ENCODE measurements at regions not wholly inside any gene's neighbourhood (a gene's known extent, or its start where the extent isn't known, plus 50 kb on each side); places are given as distances from the start of the nearest gene placed in this dataset.

DNA sequence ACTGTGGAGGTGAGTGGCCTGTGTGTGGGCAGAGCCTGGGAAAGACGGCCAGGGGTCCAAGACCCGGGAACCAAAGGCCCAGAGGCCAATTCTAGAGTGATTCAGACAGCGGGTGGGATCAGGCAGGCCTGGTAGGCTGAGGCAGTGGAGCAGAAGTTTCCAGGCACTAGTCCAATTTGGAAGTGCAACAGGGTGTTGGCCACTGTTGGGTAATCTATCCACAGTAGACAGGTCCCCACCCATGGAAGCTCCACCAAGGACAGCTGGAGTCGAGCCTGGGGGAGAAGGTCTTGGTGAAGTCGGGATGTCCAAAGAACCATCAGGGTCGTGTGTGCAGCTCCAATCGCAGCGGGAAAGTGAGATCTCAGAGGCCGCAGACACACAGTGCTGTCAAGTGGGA lies 125.8 kb upstream of the COPS8 start:
- H3K9me3 ChIP-seq (ENCODE audit: control insufficient read depth in 2 of 2, insufficient read depth in 1 of 2, low read depth in 1 of 2, low read length in 1 of 2): peaks cover 0 to 7% of the 10 kb centered on the region in 2 donors

GRCh38 chr2:236960531-236960930 lies 125.2 kb upstream of the COPS8 start:
- FAIRE-seq: no peak
- no peaks in the 10 kb centered on the region for H3K36me3 ChIP-seq (ENCODE audit: control insufficient read depth in 3 of 3, insufficient read depth in 2 of 3, low read depth in 1 of 3, low read length in 3 of 3)
- H3K27me3 ChIP-seq (ENCODE audit: control insufficient read depth in 3 of 3, insufficient read depth in 3 of 3, low read length in 3 of 3): no peaks in the 10 kb centered on the region
- H3K9me3 ChIP-seq (ENCODE audit: control insufficient read depth in 2 of 2, insufficient read depth in 1 of 2, low read depth in 1 of 2, low read length in 1 of 2): peaks cover 0 to under 1% of the 10 kb centered on the region in 2 donors
- no peak for DNase-seq
- H3K4me1 ChIP-seq (ENCODE audit: control insufficient read depth in 3 of 3, insufficient read depth in 2 of 3, low read depth in 1 of 3, low read length in 2 of 3): peaks cover 0 to 12% (median 0%) of the 10 kb centered on the region in 3 donors
- 92 to 96% (median 96%) methylated on average over 14 of the region's 14 CpGs for WGBS, 3 donors
- no peak overlapping the region for H3K27ac ChIP-seq (ENCODE audit: low read depth in 1 of 3, low read length in 2 of 3)
- no peak overlapping the region for H3K4me3 ChIP-seq (ENCODE audit: low read depth in 1 of 3, low read length in 3 of 3)

More for the DNA sequence above, 125.8 kb upstream of the COPS8 start:
- H3K27me3 ChIP-seq (ENCODE audit: control insufficient read depth in 3 of 3, insufficient read depth in 3 of 3, low read length in 3 of 3): no peaks in the 10 kb centered on the region
- H3K27ac ChIP-seq (ENCODE audit: low read depth in 1 of 3, low read length in 2 of 3): no peak overlapping the region
- no peak overlapping the region for H3K4me3 ChIP-seq (ENCODE audit: low read depth in 1 of 3, low read length in 3 of 3)
- 78 to 91% (median 79%) methylated on average over 9 of the region's 9 CpGs for WGBS, 3 donors
- peaks cover 0 to 12% (median 0%) of the 10 kb centered on the region in 3 donors for H3K4me1 ChIP-seq (ENCODE audit: control insufficient read depth in 3 of 3, insufficient read depth in 2 of 3, low read depth in 1 of 3, low read length in 2 of 3)
- DNase-seq: no peak
- no peaks in the 10 kb centered on the region for H3K36me3 ChIP-seq (ENCODE audit: control insufficient read depth in 3 of 3, insufficient read depth in 2 of 3, low read depth in 1 of 3, low read length in 3 of 3)
- no peak for FAIRE-seq

GRCh38 chr2:236962816-236963215 lies 122.9 kb upstream of the COPS8 start:
- peaks cover 0 to 12% (median 4%) of the 10 kb centered on the region in 3 donors for H3K4me1 ChIP-seq (ENCODE audit: control insufficient read depth in 3 of 3, insufficient read depth in 2 of 3, low read depth in 1 of 3, low read length in 2 of 3)
- H3K4me3 ChIP-seq (ENCODE audit: low read depth in 1 of 3, low read length in 3 of 3): no peak overlapping the region
- DNase-seq (no peak), FAIRE-seq (no peak)
- peaks cover 0 to 2% of the 10 kb centered on the region in 2 donors for H3K9me3 ChIP-seq (ENCODE audit: control insufficient read depth in 2 of 2, insufficient read depth in 1 of 2, low read depth in 1 of 2, low read length in 1 of 2)
- no peak overlapping the region for H3K27ac ChIP-seq (ENCODE audit: low read depth in 1 of 3, low read length in 2 of 3)
- WGBS, 3 donors: 82 to 92% (median 91%) methylated on average over 4 of the region's 4 CpGs
- H3K27me3 ChIP-seq (ENCODE audit: control insufficient read depth in 3 of 3, insufficient read depth in 3 of 3, low read length in 3 of 3): no peaks in the 10 kb centered on the region
- H3K36me3 ChIP-seq (ENCODE audit: control insufficient read depth in 3 of 3, insufficient read depth in 2 of 3, low read depth in 1 of 3, low read length in 3 of 3): no peaks in the 10 kb centered on the region

GRCh38 chr2:236963631-236964182 lies 122.0 kb upstream of the COPS8 start:
- DNase-seq (no peak), FAIRE-seq (no peak)
- Histone ChIP-seq H3K9me3 (ENCODE audit: control insufficient read depth in 2 of 2, insufficient read depth in 1 of 2, low read depth in 1 of 2, low read length in 1 of 2) (peaks cover 0 to 2% of the 10 kb centered on the region in 2 donors), H3K4me3 (ENCODE audit: low read depth in 1 of 3, low read length in 3 of 3) (no peak overlapping the region), H3K27me3 (ENCODE audit: control insufficient read depth in 3 of 3, insufficient read depth in 3 of 3, low read length in 3 of 3) (no peaks in the 10 kb centered on the region), H3K4me1 (ENCODE audit: control insufficient read depth in 3 of 3, insufficient read depth in 2 of 3, low read depth in 1 of 3, low read length in 2 of 3) (peaks cover 4 to 19% (median 9%) of the 10 kb centered on the region in 3 donors), H3K36me3 (ENCODE audit: control insufficient read depth in 3 of 3, insufficient read depth in 2 of 3, low read depth in 1 of 3, low read length in 3 of 3) (no peaks in the 10 kb centered on the region), H3K27ac (ENCODE audit: low read depth in 1 of 3, low read length in 2 of 3) (no peak overlapping the region)
- 83 to 87% (median 85%) methylated on average over 7 of the region's 7 CpGs for WGBS, 3 donors

DNA sequence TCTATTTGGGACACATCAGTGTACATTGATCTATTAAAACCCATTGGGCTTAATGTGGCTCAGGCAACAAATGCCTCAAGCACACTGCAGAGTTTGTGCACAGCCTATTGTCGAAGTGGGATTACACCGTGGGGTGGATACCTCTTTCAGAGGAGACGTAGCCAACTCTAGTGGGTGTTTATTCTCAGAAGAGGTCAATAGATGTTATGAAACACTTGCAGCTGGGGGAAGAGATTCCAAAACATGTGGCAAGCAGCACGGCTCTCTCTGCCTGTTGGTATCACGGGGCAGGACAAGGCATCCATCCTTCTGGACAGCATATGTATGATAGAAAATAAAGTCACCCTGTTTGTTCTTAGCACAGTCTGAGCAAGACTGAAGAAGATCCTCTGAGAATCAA lies 121.4 kb upstream of the COPS8 start:
- Histone ChIP-seq H3K9me3 (ENCODE audit: control insufficient read depth in 2 of 2, insufficient read depth in 1 of 2, low read depth in 1 of 2, low read length in 1 of 2) (peaks cover 0 to 2% of the 10 kb centered on the region in 2 donors), H3K36me3 (ENCODE audit: control insufficient read depth in 3 of 3, insufficient read depth in 2 of 3, low read depth in 1 of 3, low read length in 3 of 3) (no peaks in the 10 kb centered on the region), H3K27ac (ENCODE audit: low read depth in 1 of 3, low read length in 2 of 3) (no peak overlapping the region), H3K4me1 (ENCODE audit: control insufficient read depth in 3 of 3, insufficient read depth in 2 of 3, low read depth in 1 of 3, low read length in 2 of 3) (peaks cover 4 to 25% (median 13%) of the 10 kb centered on the region in 3 donors), H3K27me3 (ENCODE audit: control insufficient read depth in 3 of 3, insufficient read depth in 3 of 3, low read length in 3 of 3) (no peaks in the 10 kb centered on the region), H3K4me3 (ENCODE audit: low read depth in 1 of 3, low read length in 3 of 3) (no peak overlapping the region)
- DNase-seq (no peak), FAIRE-seq (no peak)
- 74 to 91% (median 82%) methylated on average over 5 of the region's 5 CpGs for WGBS, 3 donors

- FAIRE-seq: no peak
These were observed 120.5 kb upstream of the COPS8 start for GRCh38 chr2:236965021-236965840.

GRCh38 chr2:236965841-236966096 lies 119.9 kb upstream of the COPS8 start:
- Histone ChIP-seq H3K9me3 (ENCODE audit: control insufficient read depth in 2 of 2, insufficient read depth in 1 of 2, low read depth in 1 of 2, low read length in 1 of 2) (peaks cover 0 to 2% of the 10 kb centered on the region in 2 donors), H3K4me1 (ENCODE audit: control insufficient read depth in 3 of 3, insufficient read depth in 2 of 3, low read depth in 1 of 3, low read length in 2 of 3) (peaks cover 4 to 39% (median 19%) of the 10 kb centered on the region in 3 donors), H3K27ac (ENCODE audit: low read depth in 1 of 3, low read length in 2 of 3) (no peak overlapping the region), H3K4me3 (ENCODE audit: low read depth in 1 of 3, low read length in 3 of 3) (no peak overlapping the region), H3K27me3 (ENCODE audit: control insufficient read depth in 3 of 3, insufficient read depth in 3 of 3, low read length in 3 of 3) (no peaks in the 10 kb centered on the region), H3K36me3 (ENCODE audit: control insufficient read depth in 3 of 3, insufficient read depth in 2 of 3, low read depth in 1 of 3, low read length in 3 of 3) (no peaks in the 10 kb centered on the region)
- 54 to 100% (median 96%) methylated on average over 1 of the region's 1 CpG for WGBS, 3 donors
- FAIRE-seq (no peak), DNase-seq (no peak)

More at GRCh38 chr2:236965021-236965840, 120.5 kb upstream of the COPS8 start:
- H3K4me1 ChIP-seq (ENCODE audit: control insufficient read depth in 3 of 3, insufficient read depth in 2 of 3, low read depth in 1 of 3, low read length in 2 of 3): peaks cover 4 to 34% (median 19%) of the 10 kb centered on the region in 3 donors
- H3K27me3 ChIP-seq (ENCODE audit: control insufficient read depth in 3 of 3, insufficient read depth in 3 of 3, low read length in 3 of 3): no peaks in the 10 kb centered on the region
- H3K36me3 ChIP-seq (ENCODE audit: control insufficient read depth in 3 of 3, insufficient read depth in 2 of 3, low read depth in 1 of 3, low read length in 3 of 3): no peaks in the 10 kb centered on the region
- no peak for DNase-seq
- 84 to 92% (median 90%) methylated on average over 13 of the region's 13 CpGs for WGBS, 3 donors
- H3K27ac ChIP-seq (ENCODE audit: low read depth in 1 of 3, low read length in 2 of 3): no peak overlapping the region
- no peak overlapping the region for H3K4me3 ChIP-seq (ENCODE audit: low read depth in 1 of 3, low read length in 3 of 3)
- peaks cover 0 to 2% of the 10 kb centered on the region in 2 donors for H3K9me3 ChIP-seq (ENCODE audit: control insufficient read depth in 2 of 2, insufficient read depth in 1 of 2, low read depth in 1 of 2, low read length in 1 of 2)

GRCh38 chr2:236967499-236967783 lies 118.2 kb upstream of the COPS8 start:
- no peaks in the 10 kb centered on the region for H3K36me3 ChIP-seq (ENCODE audit: control insufficient read depth in 3 of 3, insufficient read depth in 2 of 3, low read depth in 1 of 3, low read length in 3 of 3)
- H3K4me3 ChIP-seq (ENCODE audit: low read depth in 1 of 3, low read length in 3 of 3): no peak overlapping the region
- H3K9me3 ChIP-seq (ENCODE audit: control insufficient read depth in 2 of 2, insufficient read depth in 1 of 2, low read depth in 1 of 2, low read length in 1 of 2): peaks cover 0 to 2% of the 10 kb centered on the region in 2 donors
- H3K27ac ChIP-seq (ENCODE audit: low read depth in 1 of 3, low read length in 2 of 3): peak overlapping the region in 2 of 3 donors; percentile 90 to 95
- peaks cover 6 to 56% (median 21%) of the 10 kb centered on the region in 3 donors for H3K4me1 ChIP-seq (ENCODE audit: control insufficient read depth in 3 of 3, insufficient read depth in 2 of 3, low read depth in 1 of 3, low read length in 2 of 3)
- 83 to 92% (median 86%) methylated on average over 4 of the region's 4 CpGs for WGBS, 3 donors
- FAIRE-seq (no peak), DNase-seq (peak in 1 of 2 donors; percentile 39)
- H3K27me3 ChIP-seq (ENCODE audit: control insufficient read depth in 3 of 3, insufficient read depth in 3 of 3, low read length in 3 of 3): no peaks in the 10 kb centered on the region

All from small intestine (tissue), 7 donors.